AG04450 (cell line): ENCODE measurements at regions not wholly inside any gene's neighbourhood (a gene's known extent, or its start where the extent isn't known, plus 50 kb on each side); places are given as distances from the start of the nearest gene placed in this dataset.
A peak's percentile ranks its signal among the peaks of the same experiment; 100 is the strongest.

ENCODE experiments used
- CTCF ChIA-PET: fragments of 300-600, 350-600 bp; formaldehyde crosslinking; extraction: SDS; loops from one replicate; lab custom pipeline; 2022; ENCODE audit warnings: antibody characterized with exemption, inconsistent platforms; lab: Charles Lee
- POLR2A ChIA-PET: fragments of 350-600 bp; formaldehyde crosslinking; extraction: SDS; loops from one replicate; lab custom pipeline; 2021; ENCODE audit warnings: antibody characterized with exemption, inconsistent platforms; lab: Yijun Ruan, JAX
- DNase-seq: peaks from one replicate; pipeline ENCODE4 v3.0.0-alpha.2; 2011; ENCODE audit warnings: low read depth, low spot score
- H3K27ac ChIP-seq: one replicate; pipeline ENCODE4 v1.5.1; 2012; ENCODE audit warnings: low read depth, low read length, control low read depth
- H3K27me3 ChIP-seq: one replicate; pipeline ENCODE4 v1.6.0; 2012; ENCODE audit warnings: low read length; ENCODE audit not compliant: control insufficient read depth, insufficient read depth
- H3K4me3 ChIP-seq: 2 replicates; pipeline ENCODE4 v1.5.1; 2011; ENCODE audit warnings: mild to moderate bottlenecking, low read depth, low read length, control low read depth
- H3K9me3 ChIP-seq: 2 replicates; pipeline ENCODE4 v1.5.1; 2012; ENCODE audit warnings: low read length; ENCODE audit not compliant: control insufficient read depth, insufficient read depth
- CTCF ChIP-seq: IDR thresholded peaks from 2 replicates; pipeline ENCODE4 v1.5.1; 2011; ENCODE audit warnings: low read depth, low read length, control low read depth, inconsistent platforms

- no peak for DNase-seq
- H3K27ac ChIP-seq = no peak overlapping the region
- H3K9me3 ChIP-seq = peaks cover 3% of the 10 kb centered on the region; the same call in 1 of the 2 replicates
- POLR2A ChIA-PET = no interaction called here
- peak overlapping the region; percentile 43 for H3K4me3 ChIP-seq
- CTCF ChIA-PET = interaction anchor here (0.7 to 1.7 kb wide), 10 partner anchors 14 to 902 kb away, joined by 3 to 8 read pairs (median 3); no protein-coding TSS in a partner anchor
- TF ChIP-seq CTCF = peak; percentile 53
- H3K27me3 ChIP-seq = peaks cover 3% of the 10 kb centered on the region
Observed at GRCh38 chr11:122556605-122557004, 98.9 kb upstream of the UBASH3B start.

GRCh38 chr11:122538060-122538459 is 117.5 kb upstream of the UBASH3B start:
- H3K27ac ChIP-seq = no peak overlapping the region
- H3K4me3 ChIP-seq = no peak overlapping the region
- CTCF ChIA-PET = no interaction called here
- POLR2A ChIA-PET = no interaction called here
- H3K27me3 ChIP-seq = no peaks in the 10 kb centered on the region
- no peak for TF ChIP-seq CTCF
- H3K9me3 ChIP-seq = peaks cover 8% of the 10 kb centered on the region
- no peak for DNase-seq

GRCh38 chr11:122524898-122525297 is 130.6 kb upstream of the UBASH3B start:
- Histone ChIP-seq H3K9me3 (no peaks in the 10 kb centered on the region), H3K4me3 (no peak overlapping the region), H3K27me3 (peaks cover 6% of the 10 kb centered on the region), H3K27ac (no peak overlapping the region)
- no peak for DNase-seq
- TF ChIP-seq CTCF = no peak
- ChIA-PET POLR2A (no interaction called here), CTCF (interaction anchor here (0.8 kb wide), 1 partner anchor 104 kb away, joined by 3 read pairs; no protein-coding TSS in a partner anchor)

DNA sequence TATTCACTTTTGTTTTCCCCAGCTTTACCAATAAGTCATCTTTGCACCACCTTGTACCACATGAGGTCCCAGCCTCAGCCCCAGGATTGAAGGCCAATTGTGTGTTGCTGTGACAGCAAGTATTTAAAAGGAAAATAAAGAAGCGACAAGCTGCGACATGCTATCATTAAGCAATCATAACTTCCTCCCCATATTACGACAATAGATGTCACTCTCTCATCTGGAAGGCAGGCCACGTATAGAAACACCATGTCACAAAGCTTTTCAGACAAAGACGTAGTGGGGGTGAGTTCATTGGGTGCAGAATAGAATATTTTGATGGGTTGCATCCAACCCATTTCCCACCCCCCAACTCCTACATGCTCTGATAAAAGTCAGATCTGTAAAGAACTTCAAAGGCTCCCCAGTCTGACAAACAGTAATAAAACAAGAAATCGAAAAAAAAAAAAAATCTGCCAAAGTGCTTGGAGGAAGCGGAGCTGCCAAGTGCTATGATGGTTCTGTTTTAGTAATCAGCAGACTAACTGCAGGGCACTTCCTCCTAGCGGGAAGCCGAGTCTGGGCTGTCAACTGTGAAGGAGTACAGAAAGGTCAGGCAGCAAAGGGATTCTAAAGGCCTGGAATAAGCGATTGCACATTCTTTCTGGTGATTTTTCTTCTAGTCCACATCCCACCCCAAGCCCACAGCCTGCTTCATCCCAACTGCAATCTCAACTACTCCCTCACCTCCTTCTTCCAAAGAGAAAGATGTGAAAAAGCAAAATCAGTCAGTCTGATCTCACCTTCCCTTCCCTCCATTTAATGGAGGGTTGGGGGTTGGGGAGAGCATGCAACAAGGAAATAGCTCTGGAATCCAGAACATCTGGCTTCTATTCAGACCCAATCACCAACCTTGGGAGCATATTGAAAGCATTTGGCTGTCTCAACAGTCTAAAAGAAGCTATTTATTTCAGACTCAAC is 131.4 kb upstream of the UBASH3B start:
- no peak for TF ChIP-seq CTCF
- Histone ChIP-seq H3K27me3 (peaks cover 6% of the 10 kb centered on the region), H3K4me3 (no peak overlapping the region), H3K27ac (no peak overlapping the region), H3K9me3 (no peaks in the 10 kb centered on the region)
- POLR2A ChIA-PET = no interaction called here
- CTCF ChIA-PET = interaction anchor here (0.8 kb wide), 1 partner anchor 105 kb away, joined by 3 read pairs; no protein-coding TSS in a partner anchor
- DNase-seq = no peak

DNA sequence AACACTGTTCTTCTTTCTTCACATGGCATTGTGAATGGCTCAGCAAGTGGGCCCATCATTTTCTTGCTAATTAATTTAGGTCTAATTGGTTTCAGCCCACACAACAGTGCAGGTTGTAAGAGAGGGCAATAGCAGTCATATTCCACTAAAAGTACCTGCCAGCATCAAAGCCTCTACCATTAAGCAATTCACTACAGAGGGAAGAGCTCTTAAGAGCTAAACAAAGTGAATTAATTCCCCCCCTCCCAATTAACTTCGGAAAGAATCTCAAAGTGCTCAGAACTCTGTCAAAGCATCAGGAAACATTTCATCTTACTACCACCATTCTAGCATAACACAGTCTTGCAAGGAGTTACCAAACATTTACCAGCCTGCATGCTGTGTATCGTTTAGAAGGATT is 133.9 kb upstream of the UBASH3B start:
- Histone ChIP-seq H3K9me3 (no peaks in the 10 kb centered on the region), H3K4me3 (no peak overlapping the region), H3K27ac (no peak overlapping the region), H3K27me3 (peaks cover 10% of the 10 kb centered on the region)
- ChIA-PET CTCF (interaction anchor here (1.3 kb wide), 1 partner anchor 35 kb away, joined by 3 read pairs; no protein-coding TSS in a partner anchor), POLR2A (no interaction called here)
- no peak for TF ChIP-seq CTCF
- no peak for DNase-seq
